ENCODE measurements at regions not wholly inside any gene's neighbourhood (a gene's known extent, or its start where the extent isn't known, plus 50 kb on each side); places are given as distances from the start of the nearest gene placed in this dataset.

DNA sequence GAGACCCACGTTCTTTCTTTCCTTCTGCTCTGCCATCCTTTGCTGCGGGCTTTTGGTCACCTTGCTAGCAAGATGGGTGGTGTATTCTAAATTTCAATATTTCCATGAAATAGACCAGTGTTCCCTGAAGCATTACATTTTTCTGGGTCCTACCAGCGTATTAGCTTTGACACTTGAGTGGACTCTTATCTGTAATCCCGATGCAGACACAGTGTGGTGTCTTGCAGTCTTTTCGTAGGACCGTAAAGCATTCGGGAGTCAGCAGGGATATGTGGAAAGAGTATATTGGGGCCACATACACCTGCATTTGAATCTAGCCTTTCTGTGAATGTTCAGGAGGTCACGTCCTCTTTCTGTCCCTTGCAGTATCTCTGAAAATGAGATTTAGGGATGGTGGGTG is 124.7 kb upstream of the CPEB4 start:
- intact Hi-C loops (cut with micrococcal nuclease; ENCODE audit: unreplicated experiment), result loop anchor here (2.0 to 5.0 kb wide), 2 partner anchors 27 to 146 kb away; partner anchors contain the start of gene BOD1
- peak overlapping the region in 2 of 3 experiments; percentile 14 to 44; a peak in 4 of 6 replicates for H3K4me3 ChIP-seq (replicated peaks in 1 of 3; ENCODE audit: insufficient read depth in 1 of 3, low read depth in 2 of 3, low read length in 3 of 3)
- ATAC-seq, result no peak; the same call in 2 of the 3 replicates
- no peaks in the 10 kb centered on the region for H4K20me1 ChIP-seq (ENCODE audit: insufficient read depth, low read length)
- TF ChIP-seq NFKB2 (CRISPR knock-in tag; IDR thresholded peaks at IDR 0.05; ENCODE audit: borderline replicate concordance) (no peak), ZNF766 (CRISPR knock-in tag; IDR thresholded peaks at IDR 0.05; ENCODE audit: borderline replicate concordance) (no peak), IKZF4 (CRISPR knock-in tag; IDR thresholded peaks at IDR 0.05; ENCODE audit: borderline replicate concordance, low read depth, not compliant biosample characterization) (no peak), ZNF234 (CRISPR knock-in tag; conservative IDR thresholded peaks at IDR 0.05) (no peak), SNAI1 (CRISPR knock-in tag; IDR thresholded peaks at IDR 0.05; ENCODE audit: borderline replicate concordance) (no peak), ZNF660 (CRISPR knock-in tag; IDR thresholded peaks at IDR 0.05; ENCODE audit: borderline replicate concordance, low read depth) (no peak), ZNF446 (CRISPR knock-in tag; IDR thresholded peaks at IDR 0.05) (no peak), MAFF (IDR thresholded peaks at IDR 0.05; ENCODE audit: low read depth, low read length) (no peak)
- TF ChIP-seq, protein P1, sequence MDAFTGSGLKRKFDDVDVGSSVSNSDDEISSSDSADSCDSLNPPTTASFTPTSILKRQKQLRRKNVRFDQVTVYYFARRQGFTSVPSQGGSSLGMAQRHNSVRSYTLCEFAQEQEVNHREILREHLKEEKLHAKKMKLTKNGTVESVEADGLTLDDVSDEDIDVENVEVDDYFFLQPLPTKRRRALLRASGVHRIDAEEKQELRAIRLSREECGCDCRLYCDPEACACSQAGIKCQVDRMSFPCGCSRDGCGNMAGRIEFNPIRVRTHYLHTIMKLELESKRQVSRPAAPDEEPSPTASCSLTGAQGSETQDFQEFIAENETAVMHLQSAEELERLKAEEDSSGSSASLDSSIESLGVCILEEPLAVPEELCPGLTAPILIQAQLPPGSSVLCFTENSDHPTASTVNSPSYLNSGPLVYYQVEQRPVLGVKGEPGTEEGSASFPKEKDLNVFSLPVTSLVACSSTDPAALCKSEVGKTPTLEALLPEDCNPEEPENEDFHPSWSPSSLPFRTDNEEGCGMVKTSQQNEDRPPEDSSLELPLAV (CRISPR knock-in tag; conservative IDR thresholded peaks at IDR 0.05; ENCODE audit: low read depth), result no peak
- TF ChIP-seq, protein P2, sequence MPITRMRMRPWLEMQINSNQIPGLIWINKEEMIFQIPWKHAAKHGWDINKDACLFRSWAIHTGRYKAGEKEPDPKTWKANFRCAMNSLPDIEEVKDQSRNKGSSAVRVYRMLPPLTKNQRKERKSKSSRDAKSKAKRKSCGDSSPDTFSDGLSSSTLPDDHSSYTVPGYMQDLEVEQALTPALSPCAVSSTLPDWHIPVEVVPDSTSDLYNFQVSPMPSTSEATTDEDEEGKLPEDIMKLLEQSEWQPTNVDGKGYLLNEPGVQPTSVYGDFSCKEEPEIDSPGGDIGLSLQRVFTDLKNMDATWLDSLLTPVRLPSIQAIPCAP (CRISPR knock-in tag; IDR thresholded peaks at IDR 0.05; ENCODE audit: low read depth), result no peak
- no TSS peak for BruUV-seq (replicated peaks)
- H3K27me3 ChIP-seq (ENCODE audit: control insufficient read depth in 1 of 2, insufficient read depth in 2 of 2, low read length in 2 of 2), result no peaks in the 10 kb centered on the region
- H3K4me2 ChIP-seq (ENCODE audit: low read depth, low read length), result peak overlapping the region; percentile 91
- H3K36me3 ChIP-seq (replicated peaks in 1 of 2; ENCODE audit: control insufficient read depth in 1 of 2, insufficient read depth in 2 of 2, low read length in 2 of 2), result no peaks in the 10 kb centered on the region
- H3K9me3 ChIP-seq (ENCODE audit: low read length), result no peaks in the 10 kb centered on the region
- FAIRE-seq, result no peak
- POLR2A ChIA-PET, result interaction anchor here (1.0 to 2.6 kb wide), 12 partner anchors 10 to 209 kb away, joined by 3 to 27 read pairs (median 8); partner anchors contain the start of gene CPEB4
- WGBS (ENCODE audit: low lambda C conversion rate), result 32% methylated on average over 8 of the region's 8 CpGs
- H3K9ac ChIP-seq (ENCODE audit: insufficient read depth, low read depth, low read length), result peak overlapping the region; percentile 61
- no peak for DNase-seq (ENCODE audit: low spot score)
- in situ Hi-C loops (cut with HindIII; ENCODE audit: extremely low pct_ligation_motif_present, low pct_unique_long_range_greater_than_20kb), result loop anchor here (25.0 kb wide), 1 partner anchor 199 kb away; no protein-coding TSS in a partner anchor
- CTCF ChIA-PET (ENCODE audit: low intra/inter-chr PET ratio, low total read pairs), result no interaction called here
- H3K79me2 ChIP-seq (ENCODE audit: insufficient read depth, low read length), result no peaks in the 10 kb centered on the region
- H2AFZ ChIP-seq (ENCODE audit: low read length), result peak overlapping the region; percentile 37
- H3K4me1 ChIP-seq (ENCODE audit: insufficient read depth, low read length), result peaks cover 100% of the 10 kb centered on the region
- H3K27ac ChIP-seq (ENCODE audit: extremely low read length, insufficient read depth, low read length), result peak overlapping the region; percentile 89

All from HepG2 (cell line).